ENCODE measurements at regions not wholly inside any gene's neighbourhood (a gene's known extent, or its start where the extent isn't known, plus 50 kb on each side); places are given as distances from the start of the nearest gene placed in this dataset.

DNA sequence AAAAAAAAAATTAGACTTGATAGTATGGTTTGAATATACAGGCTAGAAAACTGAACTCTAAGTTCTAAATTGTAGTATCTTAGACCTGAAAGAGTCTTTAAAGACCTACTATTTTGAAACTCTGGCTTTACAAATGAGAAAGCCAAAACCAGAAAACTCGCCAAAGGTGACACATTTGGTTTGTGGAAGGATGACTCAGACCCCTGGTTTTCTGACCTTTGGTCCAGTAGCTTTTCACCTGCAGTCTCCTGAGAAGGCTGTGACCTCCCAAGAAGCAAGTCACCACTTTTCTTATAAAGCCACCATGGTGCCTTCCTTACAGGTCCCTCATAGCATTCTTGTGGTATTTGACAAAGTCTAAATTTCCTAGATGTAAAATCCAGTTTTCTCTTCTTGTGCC is 102.1 kb upstream of the CEP78 start:
- TF ChIP-seq CTCF (conservative IDR thresholded peaks at IDR 0.05) (no peak), EZH2 (IDR thresholded peaks at IDR 0.05; ENCODE audit: low read depth) (no peak)
